ENCODE measurements at regions not wholly inside any gene's neighbourhood (a gene's known extent, or its start where the extent isn't known, plus 50 kb on each side); places are given as distances from the start of the nearest gene placed in this dataset.

DNA sequence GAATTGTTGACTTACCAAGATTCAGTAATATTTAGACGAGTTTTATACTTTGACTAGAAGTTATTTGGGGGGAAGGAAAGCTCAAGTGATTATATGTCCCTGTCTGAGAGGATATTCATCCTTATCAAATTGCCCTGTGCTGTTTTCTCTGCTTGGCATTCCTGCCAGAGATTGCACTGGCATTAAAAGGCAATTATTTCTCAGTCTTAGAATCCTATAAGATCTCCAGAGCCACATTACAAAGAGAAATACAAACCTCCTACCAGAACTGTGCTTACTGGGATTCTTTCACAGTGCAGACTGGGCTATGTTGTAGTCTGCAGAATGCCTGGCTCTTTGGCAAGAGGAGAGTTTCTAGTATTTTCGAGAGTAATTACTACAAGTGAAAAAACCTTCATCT, 342.4 kb downstream of the HGF start:
- DNase-seq (ENCODE audit: low read depth, low spot score): no peak
- TF ChIP-seq YY1 (IDR thresholded peaks at IDR 0.05; ENCODE audit: insufficient read depth, insufficient read length): no peak
- no peaks in the 10 kb centered on the region for H3K9me3 ChIP-seq (ENCODE audit: insufficient read depth, low read length)
- no peaks in the 10 kb centered on the region for H3K4me1 ChIP-seq (ENCODE audit: insufficient read depth, insufficient read length)
- no peaks in the 10 kb centered on the region for H3K36me3 ChIP-seq (ENCODE audit: insufficient read depth, insufficient read length, low read length)
- no peak overlapping the region for H3K9ac ChIP-seq (ENCODE audit: insufficient read length, low read depth)
- no peaks in the 10 kb centered on the region for H3K27me3 ChIP-seq (ENCODE audit: insufficient read depth, insufficient read length)
- H3K4me3 ChIP-seq (ENCODE audit: insufficient read length, low read depth): no peak overlapping the region

DNA sequence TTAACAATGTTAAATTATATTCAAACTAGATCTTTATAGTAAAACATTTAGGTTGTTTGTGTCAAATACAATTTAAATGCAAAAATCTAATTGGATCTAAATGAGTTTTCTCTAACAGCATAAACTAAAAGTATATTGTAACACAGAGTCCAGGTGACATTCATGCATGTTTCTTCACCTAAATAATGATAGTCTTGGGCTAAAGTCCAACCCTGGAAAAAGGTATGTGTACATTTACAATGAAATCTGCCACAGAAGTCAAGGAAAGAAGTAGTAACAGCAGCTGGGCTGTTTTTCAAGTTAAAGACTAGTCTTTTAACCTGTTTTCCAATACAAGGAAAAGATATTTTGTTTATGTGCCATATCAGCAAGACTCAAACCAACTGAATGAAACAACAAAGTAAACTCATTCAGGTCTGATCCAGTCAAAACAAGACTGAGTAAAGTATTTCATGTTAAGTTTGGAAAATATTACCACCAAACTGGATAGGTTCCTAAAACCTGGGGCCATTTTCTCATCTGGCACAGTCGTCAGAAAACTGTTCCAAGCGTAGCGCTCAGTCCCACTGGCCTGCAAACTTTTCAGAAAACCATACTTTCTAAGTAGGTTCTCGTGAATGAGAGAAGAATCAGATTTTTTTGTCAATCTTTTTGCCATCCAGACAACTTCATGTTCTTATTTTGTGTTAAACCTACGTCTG, 349.2 kb downstream of the HGF start:
- Histone ChIP-seq H3K9ac (ENCODE audit: insufficient read length, low read depth) (no peak overlapping the region), H3K9me3 (ENCODE audit: insufficient read depth, low read length) (no peaks in the 10 kb centered on the region), H3K4me1 (ENCODE audit: insufficient read depth, insufficient read length) (no peaks in the 10 kb centered on the region), H3K4me3 (ENCODE audit: insufficient read length, low read depth) (no peak overlapping the region), H3K36me3 (ENCODE audit: insufficient read depth, insufficient read length, low read length) (no peaks in the 10 kb centered on the region), H3K27me3 (ENCODE audit: insufficient read depth, insufficient read length) (no peaks in the 10 kb centered on the region)
- no peak for DNase-seq (ENCODE audit: low read depth, low spot score)
- TF ChIP-seq SUZ12 (IDR thresholded peaks at IDR 0.05; ENCODE audit: extremely low read depth, insufficient read depth, insufficient read length) (no peak), ZNF274 (IDR thresholded peaks at IDR 0.05; ENCODE audit: low read depth, low read length) (no peak), YY1 (IDR thresholded peaks at IDR 0.05; ENCODE audit: insufficient read depth, insufficient read length) (no peak)

DNA sequence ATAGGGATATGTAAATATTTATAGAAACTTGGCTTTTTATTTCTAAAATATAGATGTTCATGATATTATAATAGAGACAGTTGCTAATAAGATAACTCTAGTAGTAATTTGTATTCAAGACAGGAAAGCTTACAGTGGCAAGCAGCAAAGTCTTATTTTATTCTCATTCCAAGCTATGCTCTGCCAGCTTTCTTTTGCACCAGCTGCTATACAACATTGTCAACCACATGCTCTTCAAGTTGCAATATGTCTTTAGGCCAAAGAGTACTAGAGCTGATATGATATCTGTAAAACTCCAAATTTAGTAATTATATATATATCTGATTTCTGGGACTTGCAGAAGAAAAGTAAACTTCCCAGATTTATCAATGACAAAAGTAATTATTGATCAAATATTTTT, 350.1 kb downstream of the HGF start:
- Histone ChIP-seq H3K36me3 (ENCODE audit: insufficient read depth, insufficient read length, low read length) (no peaks in the 10 kb centered on the region), H3K4me3 (ENCODE audit: insufficient read length, low read depth) (no peak overlapping the region), H3K27me3 (ENCODE audit: insufficient read depth, insufficient read length) (no peaks in the 10 kb centered on the region), H3K9me3 (ENCODE audit: insufficient read depth, low read length) (no peaks in the 10 kb centered on the region), H3K4me1 (ENCODE audit: insufficient read depth, insufficient read length) (no peaks in the 10 kb centered on the region), H3K9ac (ENCODE audit: insufficient read length, low read depth) (no peak overlapping the region)
- DNase-seq (ENCODE audit: low read depth, low spot score): no peak
- no peak for TF ChIP-seq YY1 (IDR thresholded peaks at IDR 0.05; ENCODE audit: insufficient read depth, insufficient read length)
- no peak for TF ChIP-seq SUZ12 (IDR thresholded peaks at IDR 0.05; ENCODE audit: extremely low read depth, insufficient read depth, insufficient read length)
- TF ChIP-seq ZNF274 (IDR thresholded peaks at IDR 0.05; ENCODE audit: low read depth, low read length): no peak

DNA sequence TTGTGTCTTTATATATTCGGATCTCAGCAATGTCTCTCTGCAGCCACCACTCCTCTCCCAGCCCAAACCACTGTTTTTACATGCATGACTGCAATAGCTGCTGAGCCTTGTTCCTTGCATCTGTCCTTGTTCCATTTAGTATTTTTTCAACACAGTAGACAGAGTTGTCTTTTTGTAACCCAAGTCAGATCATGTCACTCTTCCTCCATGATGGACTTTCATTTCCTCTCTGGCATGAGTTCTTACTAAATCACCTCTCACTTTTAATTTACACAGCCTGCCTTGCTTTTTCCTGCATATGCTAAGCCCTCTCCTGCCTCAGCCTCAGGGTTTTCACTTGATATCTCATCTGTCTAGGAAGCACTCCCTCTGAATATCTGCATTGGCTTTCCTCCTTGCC, 353.2 kb downstream of the HGF start:
- Histone ChIP-seq H3K4me1 (ENCODE audit: insufficient read depth, insufficient read length) (no peaks in the 10 kb centered on the region), H3K9ac (ENCODE audit: insufficient read length, low read depth) (no peak overlapping the region), H3K4me3 (ENCODE audit: insufficient read length, low read depth) (no peak overlapping the region), H3K27me3 (ENCODE audit: insufficient read depth, insufficient read length) (no peaks in the 10 kb centered on the region), H3K36me3 (ENCODE audit: insufficient read depth, insufficient read length, low read length) (no peaks in the 10 kb centered on the region), H3K9me3 (ENCODE audit: insufficient read depth, low read length) (no peaks in the 10 kb centered on the region)
- TF ChIP-seq ZNF274 (IDR thresholded peaks at IDR 0.05; ENCODE audit: low read depth, low read length) (no peak), YY1 (IDR thresholded peaks at IDR 0.05; ENCODE audit: insufficient read depth, insufficient read length) (no peak), SUZ12 (IDR thresholded peaks at IDR 0.05; ENCODE audit: extremely low read depth, insufficient read depth, insufficient read length) (no peak)
- no peak for DNase-seq (ENCODE audit: low read depth, low spot score)

DNA sequence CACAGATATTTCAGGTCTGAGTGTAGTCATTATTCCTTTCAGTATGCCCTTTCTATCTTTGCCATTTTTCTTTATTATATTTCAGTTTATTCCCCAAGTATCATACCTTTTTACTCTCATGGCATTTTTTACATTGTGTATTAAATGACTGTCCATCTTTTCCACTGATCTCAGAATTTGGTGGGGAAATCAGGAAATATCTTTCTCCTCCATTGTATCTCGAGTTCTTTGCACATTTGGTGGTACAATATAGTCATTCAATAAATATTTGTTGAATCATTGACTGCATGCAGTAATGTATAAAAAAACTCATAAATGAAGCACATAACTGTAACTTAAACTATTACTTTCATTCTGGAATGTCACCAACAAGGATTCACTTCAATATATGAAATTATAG, 354.7 kb downstream of the HGF start:
- TF ChIP-seq ZNF274 (IDR thresholded peaks at IDR 0.05; ENCODE audit: low read depth, low read length) (no peak), YY1 (IDR thresholded peaks at IDR 0.05; ENCODE audit: insufficient read depth, insufficient read length) (no peak), SUZ12 (IDR thresholded peaks at IDR 0.05; ENCODE audit: extremely low read depth, insufficient read depth, insufficient read length) (no peak)
- Histone ChIP-seq H3K9me3 (ENCODE audit: insufficient read depth, low read length) (no peaks in the 10 kb centered on the region), H3K4me1 (ENCODE audit: insufficient read depth, insufficient read length) (no peaks in the 10 kb centered on the region), H3K36me3 (ENCODE audit: insufficient read depth, insufficient read length, low read length) (no peaks in the 10 kb centered on the region), H3K9ac (ENCODE audit: insufficient read length, low read depth) (no peak overlapping the region), H3K27me3 (ENCODE audit: insufficient read depth, insufficient read length) (no peaks in the 10 kb centered on the region), H3K4me3 (ENCODE audit: insufficient read length, low read depth) (no peak overlapping the region)
- DNase-seq (ENCODE audit: low read depth, low spot score): no peak

DNA sequence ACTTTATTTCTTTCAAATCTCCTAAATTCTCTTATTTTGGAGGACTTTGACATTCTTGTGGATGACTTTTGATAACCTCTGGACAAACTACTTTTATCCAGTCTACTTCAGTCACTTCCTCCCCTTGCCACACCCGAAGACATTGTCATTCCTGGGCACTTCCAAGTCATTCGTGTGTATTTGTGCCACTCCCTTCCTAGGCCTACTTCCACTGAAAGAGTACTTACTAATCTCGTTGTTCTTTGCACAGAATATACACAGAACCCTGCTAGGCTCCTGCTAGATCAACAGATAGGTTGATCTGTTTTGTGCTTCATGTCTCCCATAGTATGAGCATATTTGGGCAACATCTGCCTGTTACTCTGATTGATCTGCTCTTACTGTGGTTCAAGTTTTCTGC, 355.4 kb downstream of the HGF start:
- Histone ChIP-seq H3K27me3 (ENCODE audit: insufficient read depth, insufficient read length) (no peaks in the 10 kb centered on the region), H3K9ac (ENCODE audit: insufficient read length, low read depth) (no peak overlapping the region), H3K4me1 (ENCODE audit: insufficient read depth, insufficient read length) (no peaks in the 10 kb centered on the region), H3K36me3 (ENCODE audit: insufficient read depth, insufficient read length, low read length) (no peaks in the 10 kb centered on the region), H3K9me3 (ENCODE audit: insufficient read depth, low read length) (no peaks in the 10 kb centered on the region), H3K4me3 (ENCODE audit: insufficient read length, low read depth) (no peak overlapping the region)
- no peak for DNase-seq (ENCODE audit: low read depth, low spot score)
- TF ChIP-seq ZNF274 (IDR thresholded peaks at IDR 0.05; ENCODE audit: low read depth, low read length): no peak
- no peak for TF ChIP-seq YY1 (IDR thresholded peaks at IDR 0.05; ENCODE audit: insufficient read depth, insufficient read length)
- TF ChIP-seq SUZ12 (IDR thresholded peaks at IDR 0.05; ENCODE audit: extremely low read depth, insufficient read depth, insufficient read length): no peak

DNA sequence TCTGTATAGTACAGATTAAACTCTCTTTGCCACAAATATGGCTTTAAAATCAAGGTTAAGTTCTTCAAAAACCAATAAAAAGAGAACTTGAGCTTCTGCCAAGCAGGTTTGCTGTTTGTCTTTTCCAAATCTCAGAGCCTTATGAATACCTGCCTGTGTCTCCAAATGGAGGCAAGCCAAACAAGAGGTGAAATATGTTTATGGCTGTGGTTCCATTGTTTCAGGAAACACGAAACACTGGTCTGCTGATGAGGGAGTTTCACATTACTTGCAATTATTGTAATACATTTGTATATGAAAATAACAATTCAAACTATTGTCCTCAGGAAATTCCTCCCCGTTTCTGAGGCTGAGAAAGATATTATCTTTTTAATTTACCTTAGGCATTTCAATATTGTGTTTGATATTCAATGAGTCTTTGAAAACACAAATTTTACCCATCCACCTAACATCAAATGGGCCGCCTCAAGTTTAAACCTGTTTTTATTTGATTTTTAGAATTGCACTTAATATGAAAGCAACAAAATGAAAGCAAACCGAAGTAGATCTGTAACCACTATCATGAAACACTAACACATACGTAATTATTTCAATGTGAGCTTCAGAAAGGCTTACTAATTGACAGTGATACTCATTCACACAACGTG, 359.3 kb downstream of the HGF start:
- DNase-seq (ENCODE audit: low read depth, low spot score): no peak
- TF ChIP-seq ZNF274 (IDR thresholded peaks at IDR 0.05; ENCODE audit: low read depth, low read length) (no peak), YY1 (IDR thresholded peaks at IDR 0.05; ENCODE audit: insufficient read depth, insufficient read length) (no peak), SUZ12 (IDR thresholded peaks at IDR 0.05; ENCODE audit: extremely low read depth, insufficient read depth, insufficient read length) (no peak)
- Histone ChIP-seq H3K9ac (ENCODE audit: insufficient read length, low read depth) (no peak overlapping the region), H3K4me1 (ENCODE audit: insufficient read depth, insufficient read length) (no peaks in the 10 kb centered on the region), H3K36me3 (ENCODE audit: insufficient read depth, insufficient read length, low read length) (no peaks in the 10 kb centered on the region), H3K27me3 (ENCODE audit: insufficient read depth, insufficient read length) (no peaks in the 10 kb centered on the region), H3K9me3 (ENCODE audit: insufficient read depth, low read length) (peaks cover 4% of the 10 kb centered on the region; the same call in 1 of the 2 replicates), H3K4me3 (ENCODE audit: insufficient read length, low read depth) (no peak overlapping the region)
